SH-SY5Y (cell line): ENCODE measurements at regions not wholly inside any gene's neighbourhood (a gene's known extent, or its start where the extent isn't known, plus 50 kb on each side); places are given as distances from the start of the nearest gene placed in this dataset.

ENCODE experiments used
- GATA2 ChIP-seq: IDR thresholded peaks from 2 replicates; pipeline ENCODE4 v1.6.1; 2011; ENCODE audit warnings: mild to moderate bottlenecking, low read depth, low read length
- GATA3 ChIP-seq: IDR thresholded peaks from 2 replicates; pipeline ENCODE4 v1.6.1; 2011; ENCODE audit warnings: low read depth, mild to moderate bottlenecking, low read length, moderate library complexity

GRCh38 chr17:52233632-52234031 is 75.1 kb upstream of the CA10 start:
- TF ChIP-seq GATA3 (no peak), GATA2 (no peak)
